Umbilical cord (tissue), 1 donor: ENCODE measurements at regions not wholly inside any gene's neighbourhood (a gene's known extent, or its start where the extent isn't known, plus 50 kb on each side); places are given as distances from the start of the nearest gene placed in this dataset.
"Not testable (repeated sequence)": the region's sequence is repeated elsewhere in the genome, so short reads cannot be mapped to it uniquely, and the experiment has no call there.

Source experiments
- DNase-seq: peaks from one replicate; pipeline ENCODE4 v3.0.0-alpha.2; 2015; ENCODE audit warnings: low spot score

- DNase-seq, result no peak
Measured at GRCh38 chr10:6817770-6818169, 237.7 kb upstream of the PRKCQ start.

GRCh38 chr10:6815346-6815745 lies 235.3 kb upstream of the PRKCQ start:
- DNase-seq, result no peak

GRCh38 chr10:6813856-6814255 lies 233.8 kb upstream of the PRKCQ start:
- no peak for DNase-seq

GRCh38 chr10:6813306-6813705 lies 233.2 kb upstream of the PRKCQ start:
- DNase-seq, result no peak

GRCh38 chr10:6811153-6811552 lies 231.1 kb upstream of the PRKCQ start:
- no peak for DNase-seq

- DNase-seq, result no peak
Measured at GRCh38 chr10:6803427-6803783, 223.3 kb upstream of the PRKCQ start.

- no peak for DNase-seq
Measured at GRCh38 chr10:6802759-6803426, 222.8 kb upstream of the PRKCQ start.

GRCh38 chr10:6796231-6796630 lies 216.2 kb upstream of the PRKCQ start:
- no peak for DNase-seq

GRCh38 chr10:6795541-6795940 lies 215.5 kb upstream of the PRKCQ start:
- no peak for DNase-seq

- not testable (repeated sequence) for DNase-seq
Measured at GRCh38 chr10:6794841-6795240, 214.8 kb upstream of the PRKCQ start.

DNA sequence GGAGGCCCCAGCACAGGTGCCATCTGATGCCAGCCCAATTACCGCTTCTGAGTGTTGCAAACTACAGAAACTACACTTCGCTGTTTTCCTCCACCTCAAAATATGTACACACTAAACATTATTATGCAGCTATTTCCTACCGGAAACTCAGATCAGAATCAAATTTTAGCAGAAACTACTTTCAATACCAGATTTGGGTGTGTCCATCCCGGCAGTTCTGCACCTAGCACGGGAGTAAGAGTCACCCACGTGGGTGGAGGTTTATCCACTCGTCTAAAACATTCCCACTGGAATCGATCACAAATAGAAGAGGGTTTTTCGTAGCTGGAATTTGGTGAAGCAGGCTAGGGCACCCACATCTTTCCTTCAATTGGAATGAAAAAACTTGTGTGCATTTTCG lies 214.4 kb upstream of the PRKCQ start:
- DNase-seq, result no peak

DNA sequence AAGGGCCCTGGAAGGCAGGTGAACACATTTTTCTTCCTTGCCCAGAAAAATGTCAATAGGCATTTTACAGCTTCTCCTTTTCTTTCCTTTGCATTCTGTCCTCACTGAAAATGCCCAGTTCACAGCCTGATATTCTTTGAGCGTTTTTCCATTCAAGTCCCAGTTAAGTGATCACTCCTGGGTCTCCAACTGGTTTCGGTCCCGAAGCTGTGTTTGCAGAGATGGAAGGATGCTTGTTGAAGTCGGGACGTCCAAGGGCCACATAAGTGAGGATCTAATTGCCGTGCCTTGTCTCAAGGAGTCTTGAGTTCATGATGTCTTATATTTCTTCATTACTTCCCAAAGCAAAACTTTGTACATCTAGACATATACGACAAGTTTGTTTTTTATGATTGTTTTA lies 208.7 kb upstream of the PRKCQ start:
- no peak for DNase-seq

DNA sequence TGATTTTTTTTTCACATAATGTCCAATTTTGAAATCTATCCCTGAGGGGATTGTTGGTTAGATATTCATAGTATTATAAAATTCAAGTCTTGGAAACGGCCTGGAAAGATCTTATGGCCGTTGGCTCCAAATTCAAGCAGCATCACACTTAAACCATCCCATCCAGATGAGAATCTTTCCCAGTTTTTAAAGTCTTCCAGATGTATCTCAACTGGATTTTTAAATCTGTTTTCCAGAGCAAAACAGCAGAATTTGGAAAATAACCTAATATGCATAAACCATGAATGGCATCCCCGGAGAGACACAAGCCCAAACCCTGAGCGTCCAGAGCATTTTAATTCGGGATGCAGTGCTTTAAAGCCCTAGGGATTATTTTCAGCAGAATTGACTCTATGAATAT lies 208.2 kb upstream of the PRKCQ start:
- no peak for DNase-seq

- no peak for DNase-seq
Measured at GRCh38 chr10:6787718-6788117, 207.6 kb upstream of the PRKCQ start.

- DNase-seq, result no peak
Measured at GRCh38 chr10:6787091-6787490, 207.0 kb upstream of the PRKCQ start.

DNA sequence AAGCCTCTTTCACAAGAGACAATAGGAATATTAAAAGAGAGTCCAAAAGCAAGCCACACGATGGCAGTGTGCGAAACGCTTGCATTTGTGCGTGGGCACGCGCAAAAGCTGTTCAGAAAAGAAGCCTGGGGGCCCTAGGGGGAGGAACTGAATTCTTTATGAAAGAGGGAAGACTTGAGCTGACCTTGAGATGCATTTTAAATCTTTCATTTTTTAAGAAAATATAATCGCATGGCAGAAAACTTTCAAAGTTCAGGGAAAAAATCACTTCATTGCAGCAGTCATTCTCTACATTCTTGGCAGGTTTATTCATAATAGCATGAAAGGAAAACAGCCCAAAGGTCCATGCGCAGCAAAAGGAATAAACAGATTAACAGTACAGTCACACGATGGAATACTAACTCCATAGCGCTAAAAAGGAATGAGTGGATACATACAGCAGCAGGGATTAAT lies 206.5 kb upstream of the PRKCQ start:
- DNase-seq, result peak; percentile 65

DNA sequence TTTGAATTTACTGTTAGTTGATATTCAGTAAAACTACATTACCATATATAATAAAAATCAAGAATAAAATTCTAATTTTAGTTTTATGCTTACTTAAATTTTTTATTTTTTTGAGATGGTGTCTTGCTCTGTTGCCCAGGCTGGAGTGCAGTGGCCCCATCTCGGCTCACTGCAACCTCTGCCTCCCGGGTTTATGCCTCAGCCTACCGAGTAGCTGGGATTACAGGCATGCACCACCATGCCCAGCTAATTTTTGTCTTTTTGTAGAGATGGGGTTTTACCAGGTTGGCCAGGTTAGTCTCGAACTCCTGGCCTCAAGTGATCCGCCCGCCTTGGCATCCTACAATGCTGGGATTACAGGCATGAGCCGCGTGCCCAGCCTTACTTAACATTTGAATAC lies 204.4 kb upstream of the PRKCQ start:
- DNase-seq, result not testable (repeated sequence)

DNA sequence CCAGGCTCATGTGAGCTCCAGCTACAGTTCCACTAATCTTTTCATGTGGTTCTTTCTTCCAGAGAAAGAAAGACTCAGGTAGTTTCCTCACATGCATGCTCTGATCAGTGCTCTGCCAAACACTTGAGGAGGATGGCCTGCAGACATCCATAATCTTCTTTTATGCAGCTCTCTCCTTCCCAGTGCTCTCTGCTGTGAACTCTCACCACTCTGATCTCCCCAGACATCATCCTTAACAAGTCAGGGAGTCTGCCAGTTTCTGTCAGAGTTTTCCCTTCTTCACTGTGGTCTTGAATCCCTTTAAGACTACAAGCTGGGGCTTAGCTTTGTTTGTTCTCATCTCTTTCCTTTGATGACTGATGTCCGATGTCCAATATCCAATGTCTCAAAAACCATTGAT lies 203.4 kb upstream of the PRKCQ start:
- DNase-seq, result no peak

- DNase-seq, result no peak
Measured at GRCh38 chr10:6782378-6782777, 202.3 kb upstream of the PRKCQ start.

GRCh38 chr10:6781133-6781770 lies 201.2 kb upstream of the PRKCQ start:
- DNase-seq, result no peak

- DNase-seq, result no peak
Measured at GRCh38 chr10:6780008-6780677, 200.1 kb upstream of the PRKCQ start.

DNA sequence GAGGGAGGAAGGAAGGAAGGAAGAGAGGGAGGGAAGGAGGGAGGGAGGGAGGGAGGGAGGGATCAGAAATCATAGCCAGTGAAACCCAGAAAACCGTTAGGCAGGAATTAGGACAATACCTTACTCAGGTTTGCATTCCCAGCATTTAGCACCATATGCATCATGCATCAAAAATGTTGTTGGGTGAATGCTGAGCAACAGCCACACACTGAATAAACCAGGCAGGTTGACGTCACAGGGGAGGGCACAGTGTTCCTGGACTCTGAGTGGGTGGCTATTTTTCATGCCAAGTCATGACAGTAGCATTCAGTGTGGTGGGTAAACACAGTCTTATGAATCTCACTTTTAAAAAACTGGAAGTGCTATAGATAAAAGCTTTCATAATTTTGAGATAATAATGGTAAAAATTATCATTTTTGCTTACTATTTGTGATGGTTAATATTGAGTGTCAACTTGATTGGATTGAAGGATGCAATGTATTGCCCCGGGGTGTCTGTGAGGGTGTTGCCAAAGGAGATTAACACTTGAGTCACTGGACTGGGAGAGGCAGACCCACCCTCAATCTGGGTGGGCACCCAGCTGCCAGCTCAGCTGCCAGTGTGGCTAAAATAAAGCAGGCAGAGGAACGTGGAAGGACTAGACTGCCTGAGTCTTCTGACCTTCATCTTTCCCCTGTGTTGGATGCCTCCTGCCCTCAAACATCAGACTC lies 199.1 kb upstream of the PRKCQ start:
- peak; percentile 76 for DNase-seq

- no peak for DNase-seq
Measured at GRCh38 chr10:6776170-6776569, 196.1 kb upstream of the PRKCQ start.
